ENCODE measurements at regions not wholly inside any gene's neighbourhood (a gene's known extent, or its start where the extent isn't known, plus 50 kb on each side); places are given as distances from the start of the nearest gene placed in this dataset.

DNA sequence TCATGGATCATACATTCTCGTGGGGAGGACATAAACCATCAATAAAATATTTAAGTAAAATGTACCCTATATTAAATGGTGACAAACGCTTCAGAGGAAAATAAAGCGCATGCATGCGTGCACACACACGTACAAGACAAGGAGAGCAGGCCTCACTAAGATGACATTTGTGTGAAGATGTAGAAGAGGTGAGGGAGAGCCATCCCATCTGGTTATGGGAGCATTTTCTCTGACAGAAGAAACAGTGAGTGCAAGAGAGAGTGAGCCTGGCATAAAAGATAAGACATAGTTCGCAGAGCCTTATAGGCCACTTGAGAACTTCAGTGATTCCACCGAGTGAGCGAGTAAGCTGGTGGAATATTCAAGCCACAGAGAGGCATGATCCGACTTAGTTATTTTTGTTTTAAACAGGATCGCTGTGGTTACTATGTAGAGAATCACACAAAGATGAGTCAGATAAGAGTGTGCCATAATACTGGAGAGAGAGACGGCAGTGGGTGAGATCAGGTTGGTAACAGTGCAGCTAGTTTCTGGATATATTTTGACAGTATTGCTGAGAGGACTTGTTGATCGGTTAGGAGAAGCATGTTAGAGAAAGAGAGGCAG lies 624.2 kb downstream of the PLPP3 start:
- no peak for DNase-seq (ENCODE audit: low read depth in 2 of 2, low spot score in 1 of 2)

DNA sequence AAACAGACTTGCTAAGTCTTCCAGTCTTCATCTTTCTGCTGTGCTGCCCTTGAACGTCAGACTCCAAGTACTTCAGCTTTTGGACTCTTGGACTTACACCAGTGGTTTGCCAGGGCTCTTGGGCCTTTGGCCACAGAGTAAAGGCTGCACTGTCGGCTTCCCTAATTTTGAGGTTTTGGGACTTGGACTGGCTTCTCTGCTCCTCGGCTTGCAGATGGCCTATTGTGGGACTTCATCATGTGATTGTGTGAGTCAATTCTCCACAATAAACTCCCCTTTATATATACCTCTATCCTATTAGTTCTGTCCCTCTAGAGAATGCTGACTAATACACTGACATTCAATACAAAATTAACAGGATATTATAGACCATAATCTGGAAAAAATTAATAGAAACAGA lies 628.1 kb downstream of the PLPP3 start:
- no peak for DNase-seq (ENCODE audit: low read depth in 2 of 2, low spot score in 1 of 2)

DNA sequence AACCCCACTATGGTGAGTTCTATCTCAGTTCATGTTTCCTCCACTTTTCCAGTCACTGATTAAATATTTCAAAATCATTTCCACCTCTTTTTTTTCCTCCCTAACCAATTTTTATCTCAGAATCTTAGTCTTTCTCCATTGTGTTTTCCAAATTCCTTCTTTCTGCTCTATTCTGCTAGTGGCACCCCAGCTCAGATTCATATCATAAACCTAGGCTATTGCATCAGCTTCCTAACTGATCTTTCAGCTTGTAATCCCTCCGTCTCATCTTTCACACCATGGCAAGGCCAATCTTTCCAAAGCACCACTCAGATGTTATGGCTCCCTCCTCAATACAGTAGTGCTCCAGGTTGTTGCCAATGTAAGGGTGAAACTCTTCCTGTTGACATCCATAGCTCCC lies 631.9 kb downstream of the PLPP3 start:
- no peak for DNase-seq (ENCODE audit: low read depth in 2 of 2, low spot score in 1 of 2)

GRCh38 chr1:55943721-55944435 lies 635.5 kb downstream of the PLPP3 start:
- DNase-seq (ENCODE audit: low read depth in 2 of 2, low spot score in 1 of 2) = no peak

DNA sequence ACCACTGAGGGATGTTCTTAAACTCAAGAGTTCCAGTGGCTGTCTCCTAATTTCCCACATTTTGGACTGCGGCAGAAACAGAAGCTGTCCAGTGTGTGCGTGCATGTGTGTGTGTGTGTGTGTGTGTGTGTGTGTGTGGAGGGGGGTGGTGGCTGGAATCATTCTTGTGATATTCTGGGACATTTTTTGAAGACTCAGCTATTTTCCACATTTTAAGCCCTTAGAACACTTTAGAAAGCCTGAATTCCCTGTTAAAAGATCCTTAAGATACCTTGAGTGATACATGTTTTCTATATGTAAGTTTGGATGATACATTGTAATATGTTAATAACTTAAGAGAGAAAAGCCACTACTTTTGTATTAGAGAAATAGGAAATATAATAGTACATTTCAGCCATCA lies 636.4 kb downstream of the PLPP3 start:
- DNase-seq (ENCODE audit: low read depth in 2 of 2, low spot score in 1 of 2) = no peak

- no peak for DNase-seq (ENCODE audit: low read depth in 2 of 2, low spot score in 1 of 2)
These were observed 639.5 kb downstream of the PLPP3 start for GRCh38 chr1:55939866-55940265.

GRCh38 chr1:55938861-55939260 lies 640.5 kb downstream of the PLPP3 start:
- no peak for DNase-seq (ENCODE audit: low read depth in 2 of 2, low spot score in 1 of 2)

DNA sequence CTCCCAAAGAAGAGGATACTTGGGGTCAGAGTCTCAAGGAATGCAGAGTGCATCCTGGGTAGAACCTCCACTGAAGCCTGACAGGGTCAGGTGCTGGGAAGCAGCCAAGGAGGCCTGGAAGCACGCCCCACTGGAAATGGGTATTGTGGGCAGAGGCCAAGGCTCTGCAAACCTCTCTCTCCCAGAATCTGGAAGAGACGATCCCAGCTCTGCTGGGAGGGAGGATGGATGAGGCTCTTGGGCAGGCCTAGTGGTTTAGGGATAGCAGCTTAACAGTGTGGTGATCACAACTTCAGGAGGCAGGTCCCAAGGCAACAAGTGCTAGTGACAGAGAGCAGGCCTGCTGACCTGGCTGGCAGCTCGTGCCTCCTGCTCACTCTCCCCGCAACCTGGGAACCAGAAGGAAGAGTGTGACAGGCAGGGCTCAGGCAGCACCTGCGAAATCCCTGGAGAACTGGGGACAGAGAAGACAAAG lies 641.0 kb downstream of the PLPP3 start:
- DNase-seq (ENCODE audit: low read depth in 2 of 2, low spot score in 1 of 2) = no peak

GRCh38 chr1:55937840-55938375 lies 641.5 kb downstream of the PLPP3 start:
- DNase-seq (ENCODE audit: low read depth in 2 of 2, low spot score in 1 of 2) = no peak

GRCh38 chr1:55935236-55935635 lies 644.1 kb downstream of the PLPP3 start:
- DNase-seq (ENCODE audit: low read depth in 2 of 2, low spot score in 1 of 2) = no peak

DNA sequence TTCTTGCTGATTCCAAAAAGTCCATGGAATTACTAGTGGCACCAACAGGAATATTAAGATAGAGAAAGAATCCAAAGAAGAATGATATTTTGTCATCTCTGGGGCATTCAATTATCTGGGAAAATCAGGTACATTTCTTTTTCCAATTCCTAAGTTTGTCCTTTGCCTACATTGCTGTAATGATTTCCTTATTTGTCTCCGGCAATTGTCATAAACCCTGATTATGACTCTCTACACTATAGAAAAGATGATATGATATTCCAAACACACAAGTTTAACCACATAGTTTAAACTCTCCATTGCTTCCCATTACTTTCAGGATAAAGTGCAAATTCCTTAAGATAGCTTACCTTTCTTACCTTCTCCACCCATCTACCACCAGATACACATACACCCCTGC lies 647.0 kb downstream of the PLPP3 start:
- no peak for DNase-seq (ENCODE audit: low read depth in 2 of 2, low spot score in 1 of 2)

DNA sequence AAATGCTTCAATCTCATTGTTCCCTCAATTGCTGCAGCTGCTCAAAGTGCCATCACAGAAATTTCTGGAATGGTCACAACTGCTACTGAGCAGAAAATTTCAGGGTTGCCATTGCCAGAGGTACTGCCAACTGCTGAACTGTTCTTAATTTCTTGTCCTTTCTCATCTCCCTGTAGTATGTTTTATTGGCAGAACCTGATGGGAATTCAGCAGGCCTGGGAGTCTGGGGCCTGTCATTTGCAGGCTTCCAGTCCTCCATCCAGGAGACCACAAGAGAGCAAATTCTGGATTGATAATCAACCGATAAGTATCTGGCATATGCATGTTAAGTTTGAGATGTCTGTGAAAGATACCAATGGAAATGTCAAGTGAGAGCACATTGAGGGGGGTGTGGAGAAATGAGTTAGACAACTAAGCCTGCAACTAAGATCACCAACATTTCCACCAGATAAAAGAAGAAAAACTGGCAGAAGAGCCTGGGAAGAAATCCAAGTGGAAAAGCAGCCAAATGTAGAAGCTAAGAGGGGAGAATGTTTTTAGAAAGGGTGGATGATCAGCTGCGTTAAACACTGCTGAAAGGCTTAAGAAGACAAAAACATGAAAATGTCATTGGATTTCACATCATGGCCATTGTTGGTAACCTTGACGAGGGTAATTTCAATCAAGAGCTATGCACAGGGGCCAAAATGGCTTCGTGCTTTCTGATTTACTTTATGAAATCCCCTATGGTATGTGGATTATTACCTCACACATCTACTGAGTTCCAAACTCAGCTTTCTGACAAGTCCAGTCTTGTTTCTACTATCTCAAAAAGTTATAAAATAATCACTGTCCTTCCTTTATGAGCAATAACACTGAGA lies 648.1 kb downstream of the PLPP3 start:
- DNase-seq (ENCODE audit: low read depth in 2 of 2, low spot score in 1 of 2) = no peak

DNA sequence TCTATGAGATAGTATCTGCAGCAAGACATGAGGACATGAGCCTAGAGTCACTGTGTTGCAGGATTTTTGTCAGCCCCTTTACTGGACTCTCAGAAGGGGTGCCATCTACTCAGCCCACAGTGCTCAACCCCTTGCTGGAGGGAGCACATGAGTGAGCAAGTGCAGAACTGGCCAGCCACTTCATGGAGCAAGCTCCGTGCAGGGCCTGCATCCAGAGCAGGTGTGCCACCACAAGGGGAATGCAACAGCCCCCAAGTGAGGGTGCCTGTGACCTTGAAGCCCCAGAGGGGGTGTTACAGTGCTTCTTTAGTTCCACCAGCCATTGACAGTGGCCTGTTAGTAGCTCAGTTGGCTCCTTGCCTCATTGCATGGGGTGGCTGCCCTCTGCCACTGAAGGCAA lies 649.7 kb downstream of the PLPP3 start:
- DNase-seq (ENCODE audit: low read depth in 2 of 2, low spot score in 1 of 2) = no peak

GRCh38 chr1:55928576-55928975 lies 650.8 kb downstream of the PLPP3 start:
- no peak for DNase-seq (ENCODE audit: low read depth in 2 of 2, low spot score in 1 of 2)

DNA sequence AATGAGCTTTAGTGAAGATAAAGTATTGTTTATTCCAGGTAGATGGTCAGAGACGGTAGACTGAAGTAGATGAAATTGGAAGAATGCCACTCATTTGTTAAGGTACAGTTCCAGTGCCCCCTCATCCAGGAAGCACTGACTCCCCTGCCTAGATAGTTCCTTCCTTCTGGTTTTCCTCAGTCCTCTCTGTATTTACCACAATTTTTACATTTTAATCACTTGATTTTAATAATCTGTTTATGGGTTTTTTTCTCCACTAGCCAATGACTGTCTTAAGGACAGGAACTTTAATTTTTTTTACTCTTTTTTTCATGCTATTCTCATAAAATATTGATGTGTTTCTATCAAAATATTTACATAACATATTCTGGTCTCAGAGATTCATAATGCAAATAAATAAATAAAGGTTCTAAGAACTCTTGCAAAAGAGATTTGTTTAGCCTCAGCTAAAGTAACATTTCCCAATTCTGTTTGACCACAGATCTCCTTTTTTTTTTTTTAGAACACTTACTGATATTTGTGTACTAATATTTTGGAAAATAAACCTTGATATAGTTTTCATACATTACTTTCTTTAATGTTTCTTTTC lies 651.6 kb downstream of the PLPP3 start:
- DNase-seq (ENCODE audit: low read depth in 2 of 2, low spot score in 1 of 2) = no peak

DNA sequence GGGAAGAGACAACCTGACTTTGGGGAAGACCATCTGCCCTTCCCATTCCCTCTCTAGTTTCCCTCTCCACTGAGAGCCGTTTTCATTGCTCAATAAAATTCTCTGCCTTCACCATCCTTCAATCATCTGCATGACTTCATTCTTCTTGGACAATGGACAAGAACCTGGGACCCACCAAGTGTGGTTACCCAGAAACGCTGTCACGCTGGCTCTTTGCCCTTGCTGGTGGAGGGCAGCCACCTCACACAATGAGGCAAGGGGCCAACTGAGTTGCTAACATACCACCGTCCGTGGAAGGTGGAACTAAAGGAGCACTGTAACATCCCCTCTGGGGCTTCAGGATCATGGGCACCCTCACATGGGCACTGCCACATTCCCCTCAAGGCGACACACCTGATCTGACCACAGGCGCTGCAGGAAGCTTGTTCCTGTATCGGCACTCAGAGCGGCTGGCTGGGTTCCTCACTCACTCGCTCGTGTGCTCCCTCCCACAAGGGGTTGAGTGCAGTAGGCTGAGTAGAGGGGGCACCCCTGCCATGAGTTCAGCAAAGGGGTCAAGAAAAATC lies 652.4 kb downstream of the PLPP3 start:
- DNase-seq (ENCODE audit: low read depth in 2 of 2, low spot score in 1 of 2) = no peak

- DNase-seq (ENCODE audit: low read depth in 2 of 2, low spot score in 1 of 2) = no peak
These were observed 662.5 kb downstream of the PLPP3 start for GRCh38 chr1:55916907-55917306.

DNA sequence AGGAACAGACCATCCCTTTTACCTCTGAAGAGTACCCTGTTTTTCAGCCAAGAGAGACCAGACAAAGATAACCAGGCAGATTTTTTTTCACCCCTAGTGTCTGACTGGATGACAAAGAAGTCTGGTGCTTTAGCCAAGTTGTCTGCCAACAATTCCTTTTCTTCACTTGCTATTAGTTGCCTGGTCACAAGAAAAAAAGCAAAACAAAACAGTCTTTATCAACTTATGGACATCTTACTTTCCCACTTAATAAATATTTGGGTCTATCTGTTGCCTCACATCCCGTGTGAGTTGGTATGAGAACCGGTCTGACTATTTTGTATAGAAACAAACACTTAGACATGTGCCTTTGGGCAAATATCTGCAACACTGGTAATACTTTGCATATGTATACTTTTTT lies 662.9 kb downstream of the PLPP3 start:
- no peak for DNase-seq (ENCODE audit: low read depth in 2 of 2, low spot score in 1 of 2)

DNA sequence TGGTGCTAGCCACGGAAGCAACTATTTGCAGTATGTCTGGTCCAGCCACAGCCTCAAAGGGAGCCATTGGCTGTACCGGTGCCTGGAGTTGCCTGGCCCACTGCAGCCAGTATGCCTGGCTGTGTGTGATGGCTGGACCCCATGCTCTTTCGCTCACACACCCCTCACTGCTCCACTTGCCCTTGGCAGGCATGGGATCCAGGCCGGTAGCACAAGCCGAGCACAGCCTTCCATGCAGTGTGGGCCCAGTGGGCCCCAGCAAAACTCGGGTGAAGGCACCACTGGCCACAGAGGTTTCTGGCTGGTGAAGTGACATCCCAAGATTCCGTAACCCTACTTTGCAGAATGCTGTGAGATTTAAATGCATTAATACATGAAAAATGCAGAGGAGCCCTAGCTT lies 665.8 kb downstream of the PLPP3 start:
- no peak for DNase-seq (ENCODE audit: low read depth in 2 of 2, low spot score in 1 of 2)

DNA sequence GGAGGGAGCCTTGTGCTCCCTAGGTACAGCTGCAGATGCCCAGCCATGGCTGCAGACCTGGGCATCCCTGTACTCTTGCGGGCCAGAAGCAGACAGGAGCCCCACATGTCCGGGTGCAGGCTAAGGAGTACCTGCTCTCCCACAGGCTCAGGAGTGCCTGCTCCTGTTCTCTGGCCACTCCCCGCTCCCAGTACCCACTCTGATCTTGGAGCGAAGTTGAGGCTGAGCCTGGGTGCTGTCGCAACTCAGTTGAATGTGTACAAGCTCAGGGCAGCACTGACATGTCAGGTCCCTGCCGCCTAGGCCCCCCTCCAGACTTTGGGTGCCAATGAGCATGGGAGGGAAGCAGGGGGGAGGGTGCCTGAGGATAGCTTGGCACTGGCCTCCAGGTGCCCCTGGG lies 666.9 kb downstream of the PLPP3 start:
- DNase-seq (ENCODE audit: low read depth in 2 of 2, low spot score in 1 of 2) = no peak

DNA sequence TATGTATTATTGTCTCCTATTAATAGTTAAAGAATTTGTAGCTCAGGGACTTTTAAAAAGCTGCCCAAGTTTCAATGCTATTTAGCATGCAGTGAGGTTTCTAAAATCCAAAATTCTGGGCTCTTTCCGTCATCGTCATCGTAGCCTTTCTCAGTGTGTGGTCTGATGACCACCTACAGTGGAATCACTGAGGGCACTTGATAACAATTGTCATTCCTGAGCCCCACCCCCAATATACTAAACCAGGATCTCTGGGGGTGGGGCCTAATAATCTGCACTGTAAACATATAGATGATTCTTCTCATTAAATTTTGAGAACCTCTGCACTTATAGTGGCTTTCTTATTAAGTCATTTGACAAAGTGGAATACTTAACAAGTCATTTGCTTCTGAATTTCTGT lies 674.8 kb downstream of the PLPP3 start:
- no peak for DNase-seq (ENCODE audit: low read depth in 2 of 2, low spot score in 1 of 2)

Data from stimulated activated CD8-positive, alpha-beta memory T cell treated with anti-CD3 and anti-CD28 coated beads, Interleukin-4, amount 100 ng/mL, for 4 hours (primary cell).